ENCODE measurements at regions not wholly inside any gene's neighbourhood (a gene's known extent, or its start where the extent isn't known, plus 50 kb on each side); places are given as distances from the start of the nearest gene placed in this dataset.

DNA sequence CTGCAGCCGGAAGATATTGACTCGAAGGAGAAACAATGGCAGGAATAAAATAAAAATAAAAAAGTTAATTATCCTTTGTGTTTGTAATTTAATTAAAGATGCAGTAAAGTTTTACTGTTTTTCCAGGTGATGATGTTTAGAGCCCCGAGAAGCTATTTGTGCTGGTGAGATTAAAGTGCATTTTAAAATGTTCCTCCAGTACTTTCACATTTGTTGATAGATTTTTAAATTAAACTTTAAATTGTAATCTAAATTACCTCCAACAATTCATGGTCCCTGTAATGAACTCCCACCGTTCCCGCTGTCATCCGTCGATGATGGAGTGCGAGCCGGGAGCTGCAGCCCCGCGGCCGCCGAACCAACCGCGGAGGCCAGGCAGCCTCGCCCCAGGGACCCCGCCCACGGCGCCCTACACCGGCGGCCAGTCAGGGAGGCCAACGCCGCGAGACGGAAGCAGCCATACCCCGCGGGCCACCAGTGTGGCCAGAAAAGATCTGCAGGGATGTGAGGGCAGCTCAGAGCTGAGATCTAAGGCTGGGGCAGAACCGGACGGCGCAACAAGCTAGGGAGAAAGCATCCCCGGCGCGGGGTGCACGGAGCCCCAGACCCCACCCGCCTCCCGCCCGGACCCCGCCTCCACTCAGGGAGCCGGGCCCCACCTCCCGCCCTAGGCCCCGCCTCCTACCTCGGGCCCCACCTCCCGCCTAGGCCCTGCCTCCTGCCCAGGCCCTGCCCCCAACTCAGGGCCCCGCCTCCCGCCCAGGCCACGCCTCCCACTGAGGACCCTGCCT, 104.0 kb downstream of the FAM53A start:
- peak overlapping the region; percentile 42 for H3K4me3 ChIP-seq (ENCODE audit: low read depth, low read length)
- DNase-seq (ENCODE audit: low read depth, low spot score): peak; percentile 83
- TF ChIP-seq, protein P1, sequence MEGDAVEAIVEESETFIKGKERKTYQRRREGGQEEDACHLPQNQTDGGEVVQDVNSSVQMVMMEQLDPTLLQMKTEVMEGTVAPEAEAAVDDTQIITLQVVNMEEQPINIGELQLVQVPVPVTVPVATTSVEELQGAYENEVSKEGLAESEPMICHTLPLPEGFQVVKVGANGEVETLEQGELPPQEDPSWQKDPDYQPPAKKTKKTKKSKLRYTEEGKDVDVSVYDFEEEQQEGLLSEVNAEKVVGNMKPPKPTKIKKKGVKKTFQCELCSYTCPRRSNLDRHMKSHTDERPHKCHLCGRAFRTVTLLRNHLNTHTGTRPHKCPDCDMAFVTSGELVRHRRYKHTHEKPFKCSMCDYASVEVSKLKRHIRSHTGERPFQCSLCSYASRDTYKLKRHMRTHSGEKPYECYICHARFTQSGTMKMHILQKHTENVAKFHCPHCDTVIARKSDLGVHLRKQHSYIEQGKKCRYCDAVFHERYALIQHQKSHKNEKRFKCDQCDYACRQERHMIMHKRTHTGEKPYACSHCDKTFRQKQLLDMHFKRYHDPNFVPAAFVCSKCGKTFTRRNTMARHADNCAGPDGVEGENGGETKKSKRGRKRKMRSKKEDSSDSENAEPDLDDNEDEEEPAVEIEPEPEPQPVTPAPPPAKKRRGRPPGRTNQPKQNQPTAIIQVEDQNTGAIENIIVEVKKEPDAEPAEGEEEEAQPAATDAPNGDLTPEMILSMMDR (IDR thresholded peaks at IDR 0.05; ENCODE audit: low read depth, low read length): no peak
- in situ Hi-C loops (cut with HindIII; ENCODE audit: low sequenced_read_pairs): no loop called here

DNA sequence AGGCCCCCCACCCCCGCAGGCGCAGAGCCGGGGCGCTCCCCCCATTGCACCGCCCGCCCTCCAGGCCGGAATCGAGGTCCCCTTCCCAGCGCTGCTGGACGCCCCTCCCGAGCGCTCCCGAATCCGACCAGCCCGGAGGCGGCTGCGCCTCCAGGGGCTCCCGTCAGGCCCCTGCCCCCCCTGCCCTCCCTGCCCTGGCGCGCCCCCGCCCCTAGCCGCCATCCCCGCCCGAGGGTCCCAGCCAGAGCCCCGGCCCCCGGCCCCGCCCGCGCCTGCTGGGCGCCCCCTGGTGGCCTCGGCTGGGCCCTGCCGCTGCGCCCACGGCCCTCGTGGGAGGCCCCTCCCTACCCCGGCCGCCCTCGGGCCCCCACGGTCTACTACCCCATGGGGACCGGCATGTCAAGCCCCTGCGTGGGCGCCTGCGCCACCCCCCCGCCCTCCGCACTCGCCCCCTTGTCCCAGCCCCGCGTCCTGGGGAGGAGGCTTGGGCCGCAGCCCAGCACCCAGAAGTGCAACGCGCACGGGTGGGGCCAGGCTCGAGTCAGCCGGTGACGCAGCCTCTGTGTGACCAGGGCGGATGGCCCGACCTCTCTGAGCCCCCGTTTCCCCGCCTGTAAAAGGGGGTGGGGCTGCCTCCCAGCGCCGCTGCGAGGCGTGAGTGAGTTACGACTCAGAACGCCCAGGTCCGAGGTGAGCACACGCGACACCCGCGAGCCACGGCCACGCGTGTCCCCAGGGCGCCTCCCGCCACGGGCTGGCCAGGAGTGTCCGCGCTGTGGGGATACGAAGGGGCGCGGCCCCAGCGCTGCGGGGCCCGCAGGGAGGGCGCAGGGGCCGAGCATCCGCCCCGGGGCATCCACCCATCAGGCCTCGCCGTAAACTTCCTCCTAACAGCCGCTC, 104.9 kb downstream of the FAM53A start:
- TF ChIP-seq, protein P1 (IDR thresholded peaks at IDR 0.05; ENCODE audit: low read depth, low read length): peak; percentile 33
- in situ Hi-C loops (cut with HindIII; ENCODE audit: low sequenced_read_pairs): no loop called here
- peak; percentile 33 for DNase-seq (ENCODE audit: low read depth, low spot score)
- H3K4me3 ChIP-seq (ENCODE audit: low read depth, low read length): peak overlapping the region; percentile 42

DNA sequence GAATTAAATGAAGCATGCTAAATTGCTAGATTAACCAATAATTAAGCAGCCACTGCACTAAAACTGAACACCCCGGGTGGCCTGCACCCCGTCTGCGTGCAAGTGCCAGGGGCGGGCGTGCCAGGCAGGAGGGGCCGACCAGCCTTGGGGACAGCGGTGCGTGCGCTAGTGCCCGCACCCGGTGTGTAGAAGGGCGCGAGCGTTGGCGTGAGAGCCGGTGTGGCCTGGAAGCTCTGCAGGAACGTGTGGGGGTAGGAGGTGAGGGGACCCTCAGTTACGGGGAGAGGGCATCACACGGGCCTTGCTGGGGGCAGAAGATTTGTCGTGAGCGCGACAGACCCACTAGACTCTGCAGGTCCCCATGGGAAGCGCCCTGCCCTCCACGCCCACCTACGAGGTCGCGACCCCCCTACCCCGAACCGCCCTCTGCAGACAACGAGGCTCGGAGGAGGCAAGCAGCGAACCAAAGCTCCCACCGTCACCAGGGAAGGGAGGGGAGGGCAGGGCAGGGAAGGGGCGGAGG, 105.8 kb downstream of the FAM53A start:
- H3K4me3 ChIP-seq (ENCODE audit: low read depth, low read length): no peak overlapping the region

DNA sequence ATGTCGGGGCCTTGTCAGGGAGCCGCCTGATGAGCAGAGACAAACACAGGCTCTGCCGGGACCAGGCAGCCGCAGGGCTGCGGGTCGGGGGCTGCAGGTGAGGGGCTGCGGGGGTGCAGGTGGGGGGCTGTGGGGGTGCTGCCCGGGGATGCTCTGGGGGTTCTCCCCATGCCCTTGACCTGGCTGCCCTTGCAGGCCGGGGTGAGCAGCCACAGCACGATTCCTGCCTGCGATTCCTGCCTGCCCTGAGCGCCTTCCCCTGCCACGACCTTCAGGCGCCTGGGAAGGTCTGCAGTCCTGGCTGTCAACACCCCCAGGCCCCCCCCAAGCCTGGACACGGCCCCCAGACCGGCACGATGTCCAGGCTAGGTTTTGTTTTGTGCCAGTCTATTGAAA, 106.3 kb downstream of the FAM53A start:
- in situ Hi-C loops (cut with HindIII; ENCODE audit: low sequenced_read_pairs): no loop called here

More for the DNA sequence above, 105.8 kb downstream of the FAM53A start:
- TF ChIP-seq, protein P1 (IDR thresholded peaks at IDR 0.05; ENCODE audit: low read depth, low read length): no peak
- in situ Hi-C loops (cut with HindIII; ENCODE audit: low sequenced_read_pairs): no loop called here
- DNase-seq (ENCODE audit: low read depth, low spot score): no peak

DNA sequence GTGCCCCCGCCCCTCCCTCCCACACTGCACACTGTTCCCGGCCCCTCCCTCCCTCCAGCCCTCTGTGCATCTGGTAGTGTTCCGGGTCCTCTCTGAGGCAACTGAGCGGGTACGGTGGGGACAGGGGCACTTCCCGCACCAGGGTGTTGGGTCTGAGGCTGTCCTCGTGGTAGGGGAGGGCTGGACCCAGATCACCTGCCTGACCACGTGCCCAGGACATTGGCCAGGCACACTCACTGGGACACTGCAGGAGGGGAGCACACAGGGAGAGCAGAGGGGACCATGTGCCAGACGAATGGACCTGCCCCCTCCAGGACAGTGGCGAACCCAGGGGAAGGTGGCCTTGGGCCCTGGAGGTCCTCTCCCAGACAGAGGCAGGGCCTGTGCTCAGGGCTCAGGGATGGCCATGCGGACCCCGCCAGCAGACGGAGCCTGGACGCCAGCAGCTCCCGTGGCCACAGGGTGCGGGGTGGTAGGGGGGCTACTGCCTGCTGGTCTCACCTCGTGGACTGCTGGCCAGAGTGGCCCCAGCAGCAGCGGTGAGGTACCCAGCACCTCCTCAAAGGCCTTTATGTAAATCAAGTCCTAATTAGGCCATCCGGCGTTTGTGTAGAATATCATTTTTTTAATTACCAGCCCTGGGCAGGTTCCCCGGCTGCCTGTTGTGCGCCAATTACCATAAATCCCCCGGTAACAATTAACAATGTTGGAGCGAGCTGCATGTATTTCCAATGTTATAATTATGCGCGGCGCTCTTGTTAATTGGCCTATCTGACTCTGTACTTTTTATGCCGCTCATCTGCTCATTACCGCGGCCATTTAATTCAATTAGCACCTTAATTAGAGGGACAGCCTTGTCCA, 106.9 kb downstream of the FAM53A start:
- in situ Hi-C loops (cut with HindIII; ENCODE audit: low sequenced_read_pairs): no loop called here
- TF ChIP-seq, protein P1 (IDR thresholded peaks at IDR 0.05; ENCODE audit: low read depth, low read length): no peak
- no peak for DNase-seq (ENCODE audit: low read depth, low spot score)

More for the DNA sequence above, 106.3 kb downstream of the FAM53A start:
- TF ChIP-seq, protein P1 (IDR thresholded peaks at IDR 0.05; ENCODE audit: low read depth, low read length): no peak
- no peak overlapping the region for H3K4me3 ChIP-seq (ENCODE audit: low read depth, low read length)
- no peak for DNase-seq (ENCODE audit: low read depth, low spot score)

More for the DNA sequence above, 106.9 kb downstream of the FAM53A start:
- H3K4me3 ChIP-seq (ENCODE audit: low read depth, low read length): no peak overlapping the region

Measured in astrocyte of the spinal cord (primary cell).